HCT116 (cell line): ENCODE measurements at regions not wholly inside any gene's neighbourhood (a gene's known extent, or its start where the extent isn't known, plus 50 kb on each side); places are given as distances from the start of the nearest gene placed in this dataset.

Experiments
- ATAC-seq: fragments of 200-7000 bp; cut with Tn5 transposase; 2 replicates; pipeline ENCODE4 v1.9.1; 2020; ENCODE audit warnings: mild to moderate bottlenecking, moderate library complexity
- BruUV-seq: library from RNA; stranded (reverse); fragments of 400-500 nt; replicated peaks from 2 replicates; lab custom pipeline; 2021; lab: Mats Ljungman, UMichigan
- CTCF ChIA-PET: fragments of 300-600 bp; sonication (Branson Sonifier 250); formaldehyde crosslinking; loops from one replicate; lab custom pipeline; 2021; ENCODE audit warnings: antibody characterized with exemption; lab: Charles Lee
- POLR2A ChIA-PET: fragments of 300-600, 350-600 bp; sonication (Branson Sonifier 250); formaldehyde crosslinking; loops from one replicate; lab custom pipeline; 2021; ENCODE audit warnings: antibody characterized with exemption; lab: Charles Lee
- RAD21 ChIA-PET, 2 experiments: fragments of 300-600 bp; sonication (Branson Sonifier 250); formaldehyde crosslinking; loops; one replicate each; lab custom pipeline; 2023; ENCODE audit warnings: low total read pairs in 2 of 2; ENCODE audit not compliant: uncharacterized antibody in 2 of 2, unreplicated experiment in 2 of 2, low non-redundant PET in 1 of 2; lab: Charles Lee
- DNase-seq: peaks from one replicate; pipeline ENCODE4 v3.0.0-alpha.2; 2010; ENCODE audit warnings: low read depth, low spot score
- H2AFZ ChIP-seq: fragments of 200-600 bp; shearing (Covaris generic), sonication (generic); 2 replicates; pipeline ENCODE4 v1.6.1; 2017; ENCODE audit warnings: low read depth, mixed run types, mixed read lengths, antibody characterized with exemption, low read length; ENCODE audit not compliant: poor library complexity, severe bottlenecking
- H3K27ac ChIP-seq: 2 replicates; pipeline ENCODE4 v1.5.1; 2012; ENCODE audit warnings: low read depth, low read length
- H3K27me3 ChIP-seq: fragments of 200-600 bp; sonication (generic); 2 replicates; pipeline ENCODE4 v1.6.1; 2016; ENCODE audit warnings: mixed run types, low read length, mixed read lengths; ENCODE audit not compliant: insufficient read depth
- H3K36me3 ChIP-seq, 2 experiments: fragments of 200-500 bp in 1 of 2; fragments of 200-600 bp in 1 of 2; sonication (Bioruptor generic) in 1 of 2; sonication (generic) in 1 of 2; 2 replicates each; pipeline versions ENCODE4 v1.5.1 to v1.6.1; 2014 to 2016; ENCODE audit warnings: low read length in 2 of 2, inconsistent platforms in 1 of 2, mixed read lengths in 1 of 2, mixed run types in 1 of 2; ENCODE audit not compliant: insufficient read depth in 2 of 2, control insufficient read depth in 1 of 2
- H3K4me1 ChIP-seq, 2 experiments: fragments of 200-600 bp in 1 of 2; sonication (generic) in 1 of 2; 2 replicates each; pipeline versions ENCODE4 v1.5.1 to v1.6.1; 2012 to 2017; ENCODE audit warnings: low read length in 2 of 2, inconsistent platforms in 1 of 2, mild to moderate bottlenecking in 1 of 2, mixed read lengths in 1 of 2, mixed run types in 1 of 2, moderate library complexity in 1 of 2; ENCODE audit not compliant: insufficient read depth in 2 of 2, control insufficient read depth in 1 of 2
- H3K4me2 ChIP-seq: fragments of 200-600 bp; sonication (generic); 2 replicates; pipeline ENCODE4 v1.6.1; 2017; ENCODE audit warnings: mixed run types, low read length, mixed read lengths
- H3K4me3 ChIP-seq, 2 experiments: fragments of 200-600 bp in 1 of 2; sonication (generic) in 1 of 2; replicated peaks in 1 of 2; 2 replicates each; pipeline ENCODE4 v1.5.1; 2011 to 2016; ENCODE audit warnings: low read length in 2 of 2, control low read depth in 1 of 2, low read depth in 1 of 2, mild to moderate bottlenecking in 1 of 2, mixed read lengths in 1 of 2, mixed run types in 1 of 2
- H3K79me2 ChIP-seq: fragments of 200-600 bp; sonication (generic); 2 replicates; pipeline ENCODE4 v1.6.1; 2017; ENCODE audit warnings: mild to moderate bottlenecking, mixed run types, low read length, moderate library complexity, mixed read lengths; ENCODE audit not compliant: insufficient read depth
- H3K9ac ChIP-seq: fragments of 200-600 bp; sonication (generic); 2 replicates; pipeline ENCODE4 v1.6.1; 2016; ENCODE audit warnings: low read length, mixed read lengths
- H3K9me2 ChIP-seq: fragments of 200-600 bp; sonication (generic), shearing (Covaris generic); 2 replicates; pipeline ENCODE4 v1.6.1; 2017; ENCODE audit warnings: mixed run types, mild to moderate bottlenecking, moderate library complexity; ENCODE audit not compliant: insufficient read depth
- H3K9me3 ChIP-seq, 2 experiments: fragments of 200-500 bp in 1 of 2; fragments of 200-600 bp in 1 of 2; sonication (Bioruptor generic) in 1 of 2; sonication (generic) in 1 of 2; 2 replicates each; pipeline ENCODE4 v1.6.1; 2014 to 2017; ENCODE audit warnings: low read length in 2 of 2, mixed read lengths in 2 of 2, inconsistent platforms in 1 of 2, low read depth in 1 of 2, mild to moderate bottlenecking in 1 of 2, mixed run types in 1 of 2, moderate library complexity in 1 of 2; ENCODE audit not compliant: control insufficient read depth in 1 of 2, insufficient read depth in 1 of 2
- H4K20me1 ChIP-seq: fragments of 200-600 bp; sonication (generic), shearing (Covaris generic); 2 replicates; pipeline ENCODE4 v1.6.1; 2017; ENCODE audit warnings: mixed run types, mild to moderate bottlenecking, moderate library complexity; ENCODE audit not compliant: insufficient read depth
- CBX3 ChIP-seq: IDR thresholded peaks from 2 replicates; pipeline ENCODE4 v1.6.1; 2012; ENCODE audit warnings: low read depth
- CEBPB ChIP-seq: IDR thresholded peaks from 2 replicates; pipeline ENCODE4 v1.6.1; 2012; ENCODE audit warnings: low read depth
- ELF1 ChIP-seq: IDR thresholded peaks from 2 replicates; pipeline ENCODE4 v1.6.1; 2012; ENCODE audit warnings: low read depth, borderline replicate concordance
- EZH2 ChIP-seq: fragments of 200-600 bp; sonication (generic); IDR thresholded peaks from 2 replicates; pipeline ENCODE4 v1.6.1; 2017; ENCODE audit warnings: antibody characterized with exemption, mixed run types
- EZH2phosphoT487 ChIP-seq: fragments of 200-600 bp; IDR thresholded peaks from 2 replicates; pipeline ENCODE4 v1.6.1; 2018; ENCODE audit warnings: antibody characterized with exemption, borderline replicate concordance
- FOSL1 ChIP-seq: IDR thresholded peaks from 2 replicates; pipeline ENCODE4 v1.6.1; 2012; ENCODE audit warnings: low read depth
- JUND ChIP-seq: IDR thresholded peaks from 2 replicates; pipeline ENCODE4 v1.6.1; 2012
- POLR2A ChIP-seq: IDR thresholded peaks from 2 replicates; pipeline ENCODE4 v1.7.0; 2011; ENCODE audit warnings: borderline replicate concordance; ENCODE audit not compliant: insufficient read depth, insufficient read length; ENCODE audit errors: extremely low read depth
- POLR2AphosphoS5 ChIP-seq: IDR thresholded peaks from 2 replicates; pipeline ENCODE4 v1.6.1; 2011; ENCODE audit warnings: mild to moderate bottlenecking, low read depth, low read length, moderate library complexity
- RAD21 ChIP-seq: IDR thresholded peaks from 2 replicates; pipeline ENCODE4 v1.6.1; 2012; ENCODE audit warnings: low read depth, mild to moderate bottlenecking
- REST ChIP-seq: IDR thresholded peaks from 2 replicates; pipeline ENCODE4 v1.6.1; 2012; ENCODE audit warnings: low read depth
- SIN3A ChIP-seq: IDR thresholded peaks from 2 replicates; pipeline ENCODE4 v1.6.1; 2012; ENCODE audit warnings: low read depth
- SP1 ChIP-seq: IDR thresholded peaks from 2 replicates; pipeline ENCODE4 v1.6.1; 2012; ENCODE audit warnings: low read depth
- SRF ChIP-seq: IDR thresholded peaks from 2 replicates; pipeline ENCODE4 v1.6.1; 2012; ENCODE audit warnings: low read depth
- TCF7L2 ChIP-seq: IDR thresholded peaks from 2 replicates; pipeline ENCODE4 v1.7.0; 2011; ENCODE audit warnings: borderline replicate concordance, inconsistent platforms; ENCODE audit not compliant: insufficient read depth, insufficient read length; ENCODE audit errors: extremely low read depth
- YY1 ChIP-seq: IDR thresholded peaks from 2 replicates; pipeline ENCODE4 v1.6.1; 2011; ENCODE audit warnings: low read length, low read depth, moderate library complexity, mild to moderate bottlenecking; ENCODE audit not compliant: insufficient replicate concordance; ENCODE audit errors: extremely low read depth
- ZBTB33 ChIP-seq: IDR thresholded peaks from 2 replicates; pipeline ENCODE4 v1.6.1; 2011; ENCODE audit warnings: mild to moderate bottlenecking, low read length, moderate library complexity; ENCODE audit not compliant: insufficient replicate concordance; ENCODE audit errors: extremely low read depth
- ZFX ChIP-seq: fragments of 450-650 bp; IDR thresholded peaks from 2 replicates; pipeline ENCODE4 v1.6.1; 2017
- ZNF274 ChIP-seq: fragments of 200-500 bp; sonication (Bioruptor generic); IDR thresholded peaks from 2 replicates; pipeline ENCODE4 v1.6.1; 2014; ENCODE audit warnings: mild to moderate bottlenecking, low read depth, low read length, inconsistent platforms
- intact Hi-C: fragments of 100-400 bp; cut with micrococcal nuclease; formaldehyde crosslinking; loops from 2 replicates; pipeline ENCODE4 v1.10.0; 2022
- TF ChIP-seq, protein P1 (sequence below): IDR thresholded peaks from 2 replicates; pipeline ENCODE4 v1.6.1; 2012

GRCh38 chr2:122244598-122245229 is 489.3 kb downstream of the TSN start:
- RAD21 ChIA-PET, result no interaction called here
- no peak for ATAC-seq
- intact Hi-C loops, result no loop called here

DNA sequence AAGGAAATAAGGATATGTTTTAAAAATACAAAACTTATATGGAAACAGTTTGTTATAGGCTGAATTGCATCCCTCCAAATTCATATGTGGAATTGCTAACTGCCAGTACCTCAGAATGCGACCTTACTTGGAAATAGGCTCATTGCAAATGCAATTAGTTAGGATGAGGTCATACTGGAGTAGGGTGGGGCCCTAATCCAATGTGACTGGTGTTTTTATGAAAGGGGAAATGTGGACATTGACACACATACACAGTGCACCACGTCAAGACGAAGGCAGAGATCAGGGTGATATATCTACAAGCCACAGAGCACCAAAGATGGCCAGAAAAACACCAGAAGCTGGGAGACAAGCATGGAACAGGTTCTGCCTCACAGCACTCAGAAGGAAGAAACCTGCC is 494.2 kb downstream of the TSN start:
- no peaks in the 10 kb centered on the region for H3K9me2 ChIP-seq
- no peaks in the 10 kb centered on the region for H3K79me2 ChIP-seq
- no peaks in the 10 kb centered on the region for H3K9me3 ChIP-seq
- no peak for ATAC-seq
- no peak overlapping the region for H3K4me2 ChIP-seq
- DNase-seq, result no peak
- intact Hi-C loops, result no loop called here
- H3K27me3 ChIP-seq, result no peaks in the 10 kb centered on the region
- H3K27ac ChIP-seq, result no peak overlapping the region
- H3K4me3 ChIP-seq, result no peak overlapping the region
- H4K20me1 ChIP-seq, result no peaks in the 10 kb centered on the region
- ChIA-PET POLR2A (no interaction called here), CTCF (no interaction called here), RAD21 (no interaction called here)
- H3K4me1 ChIP-seq, result no peaks in the 10 kb centered on the region
- no peak overlapping the region for H2AFZ ChIP-seq
- H3K36me3 ChIP-seq, result no peaks in the 10 kb centered on the region
- H3K9ac ChIP-seq, result no peak overlapping the region
- BruUV-seq, result no TSS peak
- no peak for TF ChIP-seq REST
- TF ChIP-seq EZH2, result no peak
- TF ChIP-seq YY1, result no peak
- TF ChIP-seq ELF1, result no peak
- no peak for TF ChIP-seq SIN3A
- TF ChIP-seq ZBTB33, result no peak
- TF ChIP-seq, protein P1, sequence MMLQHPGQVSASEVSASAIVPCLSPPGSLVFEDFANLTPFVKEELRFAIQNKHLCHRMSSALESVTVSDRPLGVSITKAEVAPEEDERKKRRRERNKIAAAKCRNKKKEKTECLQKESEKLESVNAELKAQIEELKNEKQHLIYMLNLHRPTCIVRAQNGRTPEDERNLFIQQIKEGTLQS, result no peak
- no peak for TF ChIP-seq CEBPB
- TF ChIP-seq SP1, result no peak
- TF ChIP-seq SRF, result no peak
- no peak for TF ChIP-seq TCF7L2

More at GRCh38 chr2:122244598-122245229, 489.3 kb downstream of the TSN start:
- no peak for DNase-seq
- BruUV-seq, result no TSS peak
- H3K79me2 ChIP-seq, result no peaks in the 10 kb centered on the region
- H3K9me2 ChIP-seq, result no peaks in the 10 kb centered on the region
- H3K4me1 ChIP-seq, result no peaks in the 10 kb centered on the region
- H3K4me3 ChIP-seq, result no peak overlapping the region
- no peak overlapping the region for H3K4me2 ChIP-seq
- H3K36me3 ChIP-seq, result no peaks in the 10 kb centered on the region
- TF ChIP-seq EZH2phosphoT487, result no peak
- TF ChIP-seq CBX3, result no peak
- no peak for TF ChIP-seq EZH2
- no peak for TF ChIP-seq POLR2AphosphoS5
- TF ChIP-seq JUND, result no peak
- no peak for TF ChIP-seq ZNF274
- no peak for TF ChIP-seq FOSL1
- TF ChIP-seq ZFX, result no peak
- TF ChIP-seq ELF1, result no peak
- no peak for TF ChIP-seq POLR2A
- no peak for TF ChIP-seq SIN3A
- no peak for TF ChIP-seq RAD21
- TF ChIP-seq, all 23 proteins: peak for 0
- ChIA-PET CTCF (no interaction called here), POLR2A (no interaction called here)
- Histone ChIP-seq H2AFZ (no peak overlapping the region), H3K9ac (no peak overlapping the region), H3K9me3 (no peaks in the 10 kb centered on the region), H4K20me1 (no peaks in the 10 kb centered on the region), H3K27ac (no peak overlapping the region), H3K27me3 (peaks cover 5% of the 10 kb centered on the region)
